ENCODE measurements at regions not wholly inside any gene's neighbourhood (a gene's known extent, or its start where the extent isn't known, plus 50 kb on each side); places are given as distances from the start of the nearest gene placed in this dataset.
A peak's percentile ranks its signal among the peaks of the same experiment; 100 is the strongest.

GRCh38 chr19:30122431-30122830, 180.4 kb downstream of the URI1 start:
- no peak overlapping the region for H3K27ac ChIP-seq (ENCODE audit: extremely low read depth, low read depth, low read length)
- CTCF ChIA-PET, result no interaction called here
- no peaks in the 10 kb centered on the region for H3K36me3 ChIP-seq (ENCODE audit: control insufficient read depth in 2 of 2, insufficient read depth in 1 of 2, low read length in 2 of 2)
- H3K9me3 ChIP-seq (ENCODE audit: control insufficient read depth, insufficient read depth, low read depth, low read length), result no peaks in the 10 kb centered on the region
- POLR2A ChIA-PET, result no interaction called here
- TF ChIP-seq ZNF561 (tag by site-specific recombination; IDR thresholded peaks at IDR 0.05; ENCODE audit: borderline replicate concordance) (no peak), ZNF174 (tag by site-specific recombination; IDR thresholded peaks at IDR 0.05) (no peak), ZNF664 (tag by site-specific recombination; IDR thresholded peaks at IDR 0.05) (no peak), ZNF76 (tag by site-specific recombination; IDR thresholded peaks at IDR 0.05; ENCODE audit: borderline replicate concordance, low read depth) (no peak), ZNF600 (tag by site-specific recombination; IDR thresholded peaks at IDR 0.05) (no peak), ZBTB20 (tag by site-specific recombination; IDR thresholded peaks at IDR 0.05) (no peak), ZNF645 (tag by site-specific recombination; IDR thresholded peaks at IDR 0.05) (no peak), ZNF2 (tag by site-specific recombination; IDR thresholded peaks at IDR 0.05) (no peak), ZNF530 (tag by site-specific recombination; IDR thresholded peaks at IDR 0.05; ENCODE audit: low read depth) (no peak), OSR2 (tag by site-specific recombination; IDR thresholded peaks at IDR 0.05) (no peak), ZNF132 (tag by site-specific recombination; IDR thresholded peaks at IDR 0.05; ENCODE audit: borderline replicate concordance) (no peak), ZBTB7A (tag by site-specific recombination; IDR thresholded peaks at IDR 0.05; ENCODE audit: low read depth) (no peak)
- H3K4me1 ChIP-seq (ENCODE audit: control insufficient read depth, insufficient read depth, low read length), result no peaks in the 10 kb centered on the region
- H3K4me3 ChIP-seq (ENCODE audit: low read depth, low read length), result no peak overlapping the region

GRCh38 chr19:30123119-30123518, 181.1 kb downstream of the URI1 start:
- H3K36me3 ChIP-seq (ENCODE audit: control insufficient read depth in 2 of 2, insufficient read depth in 1 of 2, low read length in 2 of 2), result no peaks in the 10 kb centered on the region
- TF ChIP-seq ZNF416 (tag by site-specific recombination; IDR thresholded peaks at IDR 0.05), result no peak
- peak; percentile 35; the same call in 1 of the 2 replicates for TF ChIP-seq ZFHX2 (tag by site-specific recombination; conservative IDR thresholded peaks at IDR 0.05)
- no peak overlapping the region for H3K4me3 ChIP-seq (ENCODE audit: low read depth, low read length)
- CTCF ChIA-PET, result no interaction called here
- POLR2A ChIA-PET, result interaction anchor here (1.1 kb wide), 1 partner anchor 15 kb away, joined by 3 read pairs; no protein-coding TSS in a partner anchor
- no peaks in the 10 kb centered on the region for H3K9me3 ChIP-seq (ENCODE audit: control insufficient read depth, insufficient read depth, low read depth, low read length)
- no peak overlapping the region for H3K27ac ChIP-seq (ENCODE audit: extremely low read depth, low read depth, low read length)
- no peaks in the 10 kb centered on the region for H3K4me1 ChIP-seq (ENCODE audit: control insufficient read depth, insufficient read depth, low read length)

DNA sequence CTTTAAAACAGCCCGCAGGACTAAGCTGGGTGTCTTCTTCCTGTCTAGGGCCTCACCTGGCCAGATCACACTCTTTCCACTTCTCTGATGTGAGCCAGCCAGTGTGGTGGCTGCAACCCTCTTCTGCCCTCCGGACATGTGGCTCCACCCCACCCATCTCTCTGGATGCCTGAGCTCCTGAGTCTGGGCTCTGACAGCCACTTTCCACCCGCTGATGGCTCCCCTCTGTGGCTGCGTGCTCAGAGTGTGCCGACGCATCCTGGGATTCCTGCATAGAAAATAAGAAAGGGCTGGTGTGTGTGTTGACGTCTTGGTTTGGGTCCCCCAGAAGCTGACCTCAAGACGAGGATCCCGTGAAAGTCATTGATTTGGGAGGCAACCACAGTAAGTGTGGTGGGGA, 181.6 kb downstream of the URI1 start:
- no peak for TF ChIP-seq ZNF600 (tag by site-specific recombination; IDR thresholded peaks at IDR 0.05)
- no peak for TF ChIP-seq ZNF529 (tag by site-specific recombination; IDR thresholded peaks at IDR 0.05; ENCODE audit: insufficient replicate concordance)
- no peak for TF ChIP-seq PATZ1 (tag by site-specific recombination; IDR thresholded peaks at IDR 0.05)
- no peak for TF ChIP-seq ZNF366 (tag by site-specific recombination; conservative IDR thresholded peaks at IDR 0.05)
- TF ChIP-seq ZNF112 (tag by site-specific recombination; IDR thresholded peaks at IDR 0.05), result no peak
- no peak for TF ChIP-seq ZNF785 (tag by site-specific recombination; IDR thresholded peaks at IDR 0.05)
- TF ChIP-seq RBAK (tag by site-specific recombination; IDR thresholded peaks at IDR 0.05), result no peak
- TF ChIP-seq, protein P1, sequence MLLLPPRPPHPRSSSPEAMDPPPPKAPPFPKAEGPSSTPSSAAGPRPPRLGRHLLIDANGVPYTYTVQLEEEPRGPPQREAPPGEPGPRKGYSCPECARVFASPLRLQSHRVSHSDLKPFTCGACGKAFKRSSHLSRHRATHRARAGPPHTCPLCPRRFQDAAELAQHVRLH (tag by site-specific recombination; IDR thresholded peaks at IDR 0.05), result no peak
- TF ChIP-seq ZSCAN30 (tag by site-specific recombination; IDR thresholded peaks at IDR 0.05), result no peak
- TF ChIP-seq, protein P2, sequence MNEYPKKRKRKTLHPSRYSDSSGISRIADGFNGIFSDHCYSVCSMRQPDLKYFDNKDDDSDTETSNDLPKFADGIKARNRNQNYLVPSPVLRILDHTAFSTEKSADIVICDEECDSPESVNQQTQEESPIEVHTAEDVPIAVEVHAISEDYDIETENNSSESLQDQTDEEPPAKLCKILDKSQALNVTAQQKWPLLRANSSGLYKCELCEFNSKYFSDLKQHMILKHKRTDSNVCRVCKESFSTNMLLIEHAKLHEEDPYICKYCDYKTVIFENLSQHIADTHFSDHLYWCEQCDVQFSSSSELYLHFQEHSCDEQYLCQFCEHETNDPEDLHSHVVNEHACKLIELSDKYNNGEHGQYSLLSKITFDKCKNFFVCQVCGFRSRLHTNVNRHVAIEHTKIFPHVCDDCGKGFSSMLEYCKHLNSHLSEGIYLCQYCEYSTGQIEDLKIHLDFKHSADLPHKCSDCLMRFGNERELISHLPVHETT (tag by site-specific recombination; IDR thresholded peaks at IDR 0.05), result no peak
- TF ChIP-seq, protein P3, sequence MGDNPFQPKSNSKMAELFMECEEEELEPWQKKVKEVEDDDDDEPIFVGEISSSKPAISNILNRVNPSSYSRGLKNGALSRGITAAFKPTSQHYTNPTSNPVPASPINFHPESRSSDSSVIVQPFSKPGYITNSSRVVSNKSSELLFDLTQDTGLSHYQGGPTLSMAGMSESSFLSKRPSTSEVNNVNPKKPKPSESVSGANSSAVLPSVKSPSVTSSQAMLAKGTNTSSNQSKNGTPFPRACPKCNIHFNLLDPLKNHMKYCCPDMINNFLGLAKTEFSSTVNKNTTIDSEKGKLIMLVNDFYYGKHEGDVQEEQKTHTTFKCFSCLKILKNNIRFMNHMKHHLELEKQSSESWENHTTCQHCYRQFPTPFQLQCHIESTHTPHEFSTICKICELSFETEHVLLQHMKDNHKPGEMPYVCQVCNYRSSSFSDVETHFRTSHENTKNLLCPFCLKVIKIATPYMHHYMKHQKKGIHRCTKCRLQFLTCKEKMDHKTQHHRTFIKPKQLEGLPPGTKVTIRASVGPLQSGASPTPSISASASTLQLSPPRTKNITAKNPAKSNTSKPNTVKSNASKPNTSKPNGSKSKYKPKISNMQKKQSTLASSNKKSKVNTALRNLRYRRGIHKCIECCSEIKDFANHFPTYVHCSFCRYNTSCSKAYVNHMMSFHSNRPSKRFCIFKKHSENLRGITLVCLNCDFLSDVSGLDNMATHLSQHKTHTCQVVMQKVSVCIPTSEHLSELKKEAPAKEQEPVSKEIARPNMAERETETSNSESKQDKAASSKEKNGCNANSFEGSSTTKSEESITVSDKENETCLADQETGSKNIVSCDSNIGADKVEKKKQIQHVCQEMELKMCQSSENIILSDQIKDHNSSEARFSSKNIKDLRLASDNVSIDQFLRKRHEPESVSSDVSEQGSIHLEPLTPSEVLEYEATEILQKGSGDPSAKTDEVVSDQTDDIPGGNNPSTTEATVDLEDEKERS (tag by site-specific recombination; IDR thresholded peaks at IDR 0.05), result no peak
- no peak for TF ChIP-seq ZNF560 (tag by site-specific recombination; IDR thresholded peaks at IDR 0.05; ENCODE audit: borderline replicate concordance)
- Histone ChIP-seq H3K36me3 (ENCODE audit: control insufficient read depth in 2 of 2, insufficient read depth in 1 of 2, low read length in 2 of 2) (no peaks in the 10 kb centered on the region), H3K4me1 (ENCODE audit: control insufficient read depth, insufficient read depth, low read length) (no peaks in the 10 kb centered on the region), H3K9me3 (ENCODE audit: control insufficient read depth, insufficient read depth, low read depth, low read length) (no peaks in the 10 kb centered on the region), H3K4me3 (ENCODE audit: low read depth, low read length) (no peak overlapping the region), H3K27ac (ENCODE audit: extremely low read depth, low read depth, low read length) (no peak overlapping the region)
- CTCF ChIA-PET, result no interaction called here
- POLR2A ChIA-PET, result interaction anchor here (1.1 kb wide), 1 partner anchor 15 kb away, joined by 3 read pairs; no protein-coding TSS in a partner anchor
